Karpas-422 (cell line): ENCODE measurements at regions not wholly inside any gene's neighbourhood (a gene's known extent, or its start where the extent isn't known, plus 50 kb on each side); places are given as distances from the start of the nearest gene placed in this dataset.

Experiments
- DNase-seq: peaks from one replicate; pipeline ENCODE4 v3.0.0-alpha.2; 2015
- H2AFZ ChIP-seq: fragments of 200-600 bp; sonication (generic); 2 replicates; pipeline ENCODE4 v1.6.1; 2014; ENCODE audit warnings: antibody characterized with exemption, low read length, mixed read lengths
- H3K27ac ChIP-seq: fragments of 200-600 bp; sonication (generic); 2 replicates; pipeline ENCODE4 v1.5.1; 2014; ENCODE audit warnings: mild to moderate bottlenecking, low read length, moderate library complexity
- H3K27me3 ChIP-seq: fragments of 200-600 bp; sonication (generic); 2 replicates; pipeline ENCODE4 v1.6.1; 2014; ENCODE audit warnings: low read length, mixed read lengths
- H3K36me3 ChIP-seq: fragments of 200-600 bp; sonication (generic); 2 replicates; pipeline ENCODE4 v1.6.1; 2014; ENCODE audit warnings: low read length, mixed read lengths; ENCODE audit not compliant: insufficient read depth
- H3K4me1 ChIP-seq: fragments of 200-600 bp; sonication (generic); 2 replicates; pipeline ENCODE4 v1.6.1; 2014; ENCODE audit warnings: mild to moderate bottlenecking, low read length, mixed read lengths
- H3K4me2 ChIP-seq: fragments of 200-600 bp; sonication (generic); 2 replicates; pipeline ENCODE4 v1.6.1; 2014; ENCODE audit warnings: low read length, low read depth, mild to moderate bottlenecking; ENCODE audit not compliant: poor library complexity, severe bottlenecking
- H3K4me3 ChIP-seq: fragments of 200-600 bp; sonication (generic); 2 replicates; pipeline ENCODE4 v1.5.1; 2014; ENCODE audit warnings: mild to moderate bottlenecking, antibody characterized with exemption, low read length, mixed read lengths
- H3K79me2 ChIP-seq: fragments of 200-600 bp; sonication (generic); 2 replicates; pipeline ENCODE4 v1.6.1; 2014; ENCODE audit warnings: mild to moderate bottlenecking, low read length, mixed read lengths
- H3K9ac ChIP-seq: fragments of 200-600 bp; sonication (generic); 2 replicates; pipeline ENCODE4 v1.6.0; 2014; ENCODE audit warnings: low read length
- H3K9me2 ChIP-seq: fragments of 200-600 bp; sonication (generic), shearing (Covaris generic); replicated peaks from 2 replicates; pipeline ENCODE4 v1.6.0; 2014; ENCODE audit warnings: mild to moderate bottlenecking, low read length, moderate library complexity; ENCODE audit not compliant: insufficient read depth
- H3K9me3 ChIP-seq: fragments of 300-700, 200-600 bp; sonication (generic); 2 replicates; pipeline ENCODE4 v1.6.1; 2014; ENCODE audit warnings: low read length, mixed read lengths
- H4K20me1 ChIP-seq: fragments of 200-600 bp; sonication (generic); 2 replicates; pipeline ENCODE4 v1.6.1; 2014; ENCODE audit warnings: mild to moderate bottlenecking, antibody characterized with exemption, low read length, low read depth; ENCODE audit not compliant: insufficient read depth

- Histone ChIP-seq H4K20me1 (no peaks in the 10 kb centered on the region), H3K79me2 (no peaks in the 10 kb centered on the region), H3K4me1 (no peaks in the 10 kb centered on the region), H2AFZ (no peak overlapping the region), H3K27me3 (no peaks in the 10 kb centered on the region), H3K9me2 (no peaks in the 10 kb centered on the region), H3K4me2 (no peak overlapping the region), H3K9ac (no peak overlapping the region), H3K4me3 (no peak overlapping the region), H3K9me3 (no peaks in the 10 kb centered on the region), H3K27ac (no peak overlapping the region), H3K36me3 (no peaks in the 10 kb centered on the region)
- no peak for DNase-seq
Observed at GRCh38 chr7:156073366-156074052, 261.2 kb upstream of the SHH start.

GRCh38 chr7:156071612-156072011, 259.3 kb upstream of the SHH start:
- Histone ChIP-seq H3K4me2 (no peak overlapping the region), H3K36me3 (no peaks in the 10 kb centered on the region), H3K4me1 (no peaks in the 10 kb centered on the region), H3K9me2 (no peaks in the 10 kb centered on the region), H3K79me2 (no peaks in the 10 kb centered on the region), H3K4me3 (no peak overlapping the region), H2AFZ (no peak overlapping the region), H3K27me3 (no peaks in the 10 kb centered on the region), H4K20me1 (no peaks in the 10 kb centered on the region), H3K9me3 (no peaks in the 10 kb centered on the region), H3K9ac (no peak overlapping the region), H3K27ac (no peak overlapping the region)
- no peak for DNase-seq

GRCh38 chr7:156069891-156070290, 257.6 kb upstream of the SHH start:
- DNase-seq = no peak
- Histone ChIP-seq H3K4me2 (no peak overlapping the region), H3K36me3 (no peaks in the 10 kb centered on the region), H4K20me1 (no peaks in the 10 kb centered on the region), H3K27ac (no peak overlapping the region), H2AFZ (no peak overlapping the region), H3K27me3 (no peaks in the 10 kb centered on the region), H3K4me1 (no peaks in the 10 kb centered on the region), H3K79me2 (no peaks in the 10 kb centered on the region), H3K4me3 (no peak overlapping the region), H3K9me2 (no peaks in the 10 kb centered on the region), H3K9me3 (no peaks in the 10 kb centered on the region), H3K9ac (no peak overlapping the region)

GRCh38 chr7:156067156-156067555, 254.9 kb upstream of the SHH start:
- DNase-seq = peak; percentile 2
- Histone ChIP-seq H3K79me2 (no peaks in the 10 kb centered on the region), H2AFZ (no peak overlapping the region), H3K4me1 (no peaks in the 10 kb centered on the region), H3K9me2 (no peaks in the 10 kb centered on the region), H3K9ac (no peak overlapping the region), H4K20me1 (no peaks in the 10 kb centered on the region), H3K4me3 (no peak overlapping the region), H3K4me2 (no peak overlapping the region), H3K27ac (no peak overlapping the region), H3K9me3 (no peaks in the 10 kb centered on the region), H3K36me3 (no peaks in the 10 kb centered on the region), H3K27me3 (no peaks in the 10 kb centered on the region)

GRCh38 chr7:156065400-156065799, 253.1 kb upstream of the SHH start:
- Histone ChIP-seq H4K20me1 (no peaks in the 10 kb centered on the region), H3K9me2 (no peaks in the 10 kb centered on the region), H3K27ac (no peak overlapping the region), H3K4me2 (no peak overlapping the region), H3K9ac (no peak overlapping the region), H3K4me1 (no peaks in the 10 kb centered on the region), H3K27me3 (no peaks in the 10 kb centered on the region), H3K9me3 (no peaks in the 10 kb centered on the region), H3K4me3 (no peak overlapping the region), H2AFZ (no peak overlapping the region), H3K79me2 (no peaks in the 10 kb centered on the region), H3K36me3 (no peaks in the 10 kb centered on the region)
- DNase-seq = peak; percentile 27

GRCh38 chr7:156064971-156065386, 252.7 kb upstream of the SHH start:
- Histone ChIP-seq H3K79me2 (no peaks in the 10 kb centered on the region), H3K4me1 (no peaks in the 10 kb centered on the region), H3K27me3 (no peaks in the 10 kb centered on the region), H3K9me3 (no peaks in the 10 kb centered on the region), H3K9me2 (no peaks in the 10 kb centered on the region), H3K9ac (no peak overlapping the region), H4K20me1 (no peaks in the 10 kb centered on the region), H2AFZ (no peak overlapping the region), H3K4me3 (no peak overlapping the region), H3K36me3 (no peaks in the 10 kb centered on the region), H3K27ac (no peak overlapping the region), H3K4me2 (no peak overlapping the region)
- DNase-seq = peak; percentile 4

- Histone ChIP-seq H2AFZ (no peak overlapping the region), H3K9me3 (no peaks in the 10 kb centered on the region), H4K20me1 (no peaks in the 10 kb centered on the region), H3K9me2 (no peaks in the 10 kb centered on the region), H3K36me3 (no peaks in the 10 kb centered on the region), H3K27ac (no peak overlapping the region), H3K4me3 (no peak overlapping the region), H3K4me1 (no peaks in the 10 kb centered on the region), H3K4me2 (no peak overlapping the region), H3K27me3 (no peaks in the 10 kb centered on the region), H3K9ac (no peak overlapping the region), H3K79me2 (no peaks in the 10 kb centered on the region)
- DNase-seq = no peak
Observed at GRCh38 chr7:156063241-156063810, 251.1 kb upstream of the SHH start.

- Histone ChIP-seq H3K9ac (no peak overlapping the region), H3K27me3 (no peaks in the 10 kb centered on the region), H3K4me3 (no peak overlapping the region), H3K4me2 (no peak overlapping the region), H3K4me1 (no peaks in the 10 kb centered on the region), H3K9me3 (no peaks in the 10 kb centered on the region), H3K79me2 (no peaks in the 10 kb centered on the region), H3K36me3 (no peaks in the 10 kb centered on the region), H2AFZ (no peak overlapping the region), H3K27ac (no peak overlapping the region), H4K20me1 (no peaks in the 10 kb centered on the region), H3K9me2 (no peaks in the 10 kb centered on the region)
- DNase-seq = peak; percentile 24
Observed at GRCh38 chr7:156062286-156062685, 250.0 kb upstream of the SHH start.
